ENCODE measurements at regions not wholly inside any gene's neighbourhood (a gene's known extent, or its start where the extent isn't known, plus 50 kb on each side); places are given as distances from the start of the nearest gene placed in this dataset.

GRCh38 chr6:167410462-167410861 is 85.6 kb downstream of the TTLL2 start:
- H3K27me3 ChIP-seq, result no peaks in the 10 kb centered on the region
- no peak overlapping the region for H3K27ac ChIP-seq
- intact Hi-C loops (cut with DNase I; ENCODE audit: low total_unique reads), result no loop called here
- H3K9me3 ChIP-seq, result no peaks in the 10 kb centered on the region
- H3K4me1 ChIP-seq, result no peaks in the 10 kb centered on the region
- DNase-seq, result no peak
- H3K36me3 ChIP-seq (ENCODE audit: low read depth, missing control alignments), result no peaks in the 10 kb centered on the region
- no peak overlapping the region for H3K4me3 ChIP-seq
- 83 to 89% methylated on average over 9 of the region's 9 CpGs for WGBS, 2 donors
- TF ChIP-seq POLR2A (IDR thresholded peaks at IDR 0.05) (no peak), CTCF (IDR thresholded peaks at IDR 0.05) (no peak)

- Histone ChIP-seq H3K4me3 (no peak overlapping the region), H3K4me1 (no peaks in the 10 kb centered on the region), H3K27me3 (no peaks in the 10 kb centered on the region), H3K9me3 (no peaks in the 10 kb centered on the region), H3K27ac (no peak overlapping the region), H3K36me3 (ENCODE audit: low read depth, missing control alignments) (no peaks in the 10 kb centered on the region)
- 71 to 74% methylated on average over 5 of the region's 5 CpGs for WGBS, 2 donors
- intact Hi-C loops (cut with DNase I; ENCODE audit: low total_unique reads), result no loop called here
- no peak for DNase-seq
- TF ChIP-seq POLR2A (IDR thresholded peaks at IDR 0.05), result no peak
- TF ChIP-seq CTCF (IDR thresholded peaks at IDR 0.05), result no peak
Observed at GRCh38 chr6:167412506-167412905, 87.6 kb downstream of the TTLL2 start.

- H3K36me3 ChIP-seq (ENCODE audit: low read depth, missing control alignments), result no peaks in the 10 kb centered on the region
- WGBS, 2 donors, result 68 to 75% methylated on average over 16 to 18 of the region's 18 CpGs
- intact Hi-C loops (cut with DNase I; ENCODE audit: low total_unique reads), result no loop called here
- no peak overlapping the region for H3K4me3 ChIP-seq
- no peaks in the 10 kb centered on the region for H3K4me1 ChIP-seq
- TF ChIP-seq CTCF (IDR thresholded peaks at IDR 0.05) (no peak), POLR2A (IDR thresholded peaks at IDR 0.05) (no peak)
- no peak overlapping the region for H3K27ac ChIP-seq
- H3K27me3 ChIP-seq, result no peaks in the 10 kb centered on the region
- no peaks in the 10 kb centered on the region for H3K9me3 ChIP-seq
- no peak for DNase-seq
Observed at GRCh38 chr6:167415441-167415961, 90.6 kb downstream of the TTLL2 start.

GRCh38 chr6:167416676-167417430 is 92.0 kb downstream of the TTLL2 start:
- H3K9me3 ChIP-seq, result no peaks in the 10 kb centered on the region
- H3K27ac ChIP-seq, result no peak overlapping the region
- H3K36me3 ChIP-seq (ENCODE audit: low read depth, missing control alignments), result no peaks in the 10 kb centered on the region
- H3K27me3 ChIP-seq, result no peaks in the 10 kb centered on the region
- DNase-seq, result no peak
- H3K4me1 ChIP-seq, result no peaks in the 10 kb centered on the region
- no peak overlapping the region for H3K4me3 ChIP-seq
- TF ChIP-seq POLR2A (IDR thresholded peaks at IDR 0.05) (no peak), CTCF (IDR thresholded peaks at IDR 0.05) (no peak)
- 78 to 80% methylated on average over 12 of the region's 12 CpGs for WGBS, 2 donors
- intact Hi-C loops (cut with DNase I; ENCODE audit: low total_unique reads), result no loop called here

- no peaks in the 10 kb centered on the region for H3K9me3 ChIP-seq
- no peak for TF ChIP-seq POLR2A (IDR thresholded peaks at IDR 0.05)
- no peak overlapping the region for H3K4me3 ChIP-seq
- DNase-seq, result no peak
- no peaks in the 10 kb centered on the region for H3K4me1 ChIP-seq
- 63 to 75% methylated on average over 12 of the region's 12 CpGs for WGBS, 2 donors
- intact Hi-C loops (cut with DNase I; ENCODE audit: low total_unique reads), result no loop called here
- H3K27ac ChIP-seq, result no peak overlapping the region
- H3K36me3 ChIP-seq (ENCODE audit: low read depth, missing control alignments), result no peaks in the 10 kb centered on the region
- H3K27me3 ChIP-seq, result no peaks in the 10 kb centered on the region
Observed at GRCh38 chr6:167420177-167420576, 95.3 kb downstream of the TTLL2 start.
